ENCODE measurements at regions not wholly inside any gene's neighbourhood (a gene's known extent, or its start where the extent isn't known, plus 50 kb on each side); places are given as distances from the start of the nearest gene placed in this dataset.

DNA sequence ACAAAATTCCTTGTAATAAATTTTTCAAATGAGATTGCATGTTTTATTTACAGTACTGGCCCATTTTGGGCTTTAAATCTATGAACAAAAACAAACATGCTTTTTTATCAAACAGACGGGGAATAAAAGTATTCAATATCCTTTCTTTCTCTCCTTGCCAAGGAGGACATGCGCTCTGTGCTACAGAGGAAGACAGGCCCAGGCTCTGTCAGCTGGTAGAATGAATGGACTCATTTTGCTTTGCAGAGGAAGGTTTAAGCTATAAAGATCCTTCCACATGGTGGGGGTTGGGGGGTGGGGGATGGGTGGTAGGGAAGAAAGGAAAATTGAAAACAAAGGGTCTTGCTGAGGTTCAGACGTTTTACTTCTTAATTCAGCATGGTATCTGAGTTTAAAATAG, 575.6 kb downstream of the INSC start:
- TF ChIP-seq CTCF (IDR thresholded peaks at IDR 0.05; ENCODE audit: poor library complexity): no peak
- TF ChIP-seq EZH2 (IDR thresholded peaks at IDR 0.05; ENCODE audit: borderline replicate concordance): no peak
